Gastrocnemius medialis (tissue), 4 donors: ENCODE measurements at regions not wholly inside any gene's neighbourhood (a gene's known extent, or its start where the extent isn't known, plus 50 kb on each side); places are given as distances from the start of the nearest gene placed in this dataset.

ENCODE experiments used
- CTCF ChIP-seq, 5 experiments: fragments of 450-650 bp in 3 of 5; fragments of 200-600 bp in 2 of 5; sonication (generic) in 2 of 5; IDR thresholded peaks in 4 of 5; conservative IDR thresholded peaks in 1 of 5; 1 replicate in 4 of 5; 2 replicates in 1 of 5; pipeline ENCODE4 v1.5.1; 2016 to 2019; ENCODE audit warnings: antibody characterized with exemption in 5 of 5, mild to moderate bottlenecking in 3 of 5, moderate library complexity in 3 of 5
- POLR2A ChIP-seq, 2 donors: fragments of 450-650 bp; IDR thresholded peaks; one replicate each; pipeline ENCODE4 v1.6.1; 2017; ENCODE audit warnings: antibody characterized with exemption in 2 of 2, mild to moderate bottlenecking in 2 of 2, moderate library complexity in 2 of 2

- TF ChIP-seq CTCF (IDR thresholded peaks at IDR 0.05 in 4 of 5, conservative IDR thresholded peaks at IDR 0.05 in 1 of 5) (no peak), POLR2A (IDR thresholded peaks at IDR 0.05) (no peak)
Measured at GRCh38 chr15:69591905-69592508, 139.4 kb downstream of the RPLP1 start.
